Common myeloid progenitor, CD34-positive (primary cell): ENCODE measurements at regions not wholly inside any gene's neighbourhood (a gene's known extent, or its start where the extent isn't known, plus 50 kb on each side); places are given as distances from the start of the nearest gene placed in this dataset.

ENCODE experiments used
- CTCF ChIA-PET: fragments of 350-600 bp; sonication (Branson Sonifier 250); formaldehyde crosslinking; loops from one replicate; lab custom pipeline; 2021; ENCODE audit warnings: antibody characterized with exemption; lab: Charles Lee
- POLR2A ChIA-PET: fragments of 350-600 bp; sonication (Branson Sonifier 250); formaldehyde crosslinking; loops from one replicate; lab custom pipeline; 2021; ENCODE audit warnings: antibody characterized with exemption; lab: Charles Lee
- DNase-seq, 3 donors: peaks; one replicate each; pipeline versions ENCODE4 v3.0.0 to v3.0.0-alpha.2; 2013
- H3K27ac ChIP-seq, 2 experiments: 1 replicate in 1 of 2; 2 replicates in 1 of 2; pipeline ENCODE4 v1.7.0; 2013; ENCODE audit warnings: inconsistent platforms in 2 of 2, low read length in 2 of 2, mild to moderate bottlenecking in 2 of 2, low read depth in 1 of 2, moderate library complexity in 1 of 2; ENCODE audit not compliant: severe bottlenecking in 2 of 2, insufficient read depth in 1 of 2, poor library complexity in 1 of 2
- H3K27me3 ChIP-seq, 5 experiments: replicated peaks in 2 of 5; 1 replicate in 3 of 5; 2 replicates in 2 of 5; pipeline versions ENCODE4 v1.6.1 to v1.7.0; 2013; ENCODE audit warnings: low read length in 4 of 5, mild to moderate bottlenecking in 2 of 5, moderate library complexity in 2 of 5, inconsistent platforms in 1 of 5; ENCODE audit not compliant: insufficient read depth in 5 of 5, control insufficient read depth in 4 of 5
- H3K36me3 ChIP-seq, 4 experiments: 1 replicate in 2 of 4; 2 replicates in 2 of 4; pipeline versions ENCODE4 v1.6.1 to v1.7.0; 2013; ENCODE audit warnings: low read length in 3 of 4, control low read depth in 1 of 4, mild to moderate bottlenecking in 1 of 4; ENCODE audit not compliant: control insufficient read depth in 4 of 4, insufficient read depth in 4 of 4
- H3K4me1 ChIP-seq, 4 experiments: 1 replicate in 3 of 4; 2 replicates in 1 of 4; pipeline versions ENCODE4 v1.6.1 to v1.7.1; 2013; ENCODE audit warnings: low read length in 3 of 4, mild to moderate bottlenecking in 3 of 4, control low read depth in 1 of 4, inconsistent platforms in 1 of 4, moderate library complexity in 1 of 4; ENCODE audit not compliant: control insufficient read depth in 4 of 4, insufficient read depth in 4 of 4; ENCODE audit errors: control extremely low read depth in 1 of 4
- H3K4me3 ChIP-seq, 7 experiments: 1 replicate in 4 of 7; 2 replicates in 3 of 7; pipeline versions ENCODE4 v1.5.1 to v1.7.0; 2013; ENCODE audit warnings: mild to moderate bottlenecking in 7 of 7, low read length in 6 of 7, moderate library complexity in 6 of 7, inconsistent platforms in 2 of 7, low read depth in 2 of 7, control low read depth in 1 of 7; ENCODE audit not compliant: insufficient read depth in 4 of 7, control insufficient read depth in 1 of 7; ENCODE audit errors: extremely low read depth in 1 of 7
- H3K9me3 ChIP-seq, 5 experiments: 1 replicate in 4 of 5; 2 replicates in 1 of 5; pipeline versions ENCODE4 v1.6.1 to v1.7.1; 2013; ENCODE audit warnings: low read length in 4 of 5, mild to moderate bottlenecking in 2 of 5, inconsistent platforms in 1 of 5, low read depth in 1 of 5, moderate library complexity in 1 of 5; ENCODE audit not compliant: control insufficient read depth in 4 of 5, insufficient read depth in 2 of 5; ENCODE audit errors: control extremely low read depth in 1 of 5
- WGBS: methylation state at CpG from one replicate; pipeline ENCODE4 v1.1.5; 2013; ENCODE audit not compliant: insufficient coverage; 5-methylcytosine and 5-hydroxymethylcytosine counted together

DNA sequence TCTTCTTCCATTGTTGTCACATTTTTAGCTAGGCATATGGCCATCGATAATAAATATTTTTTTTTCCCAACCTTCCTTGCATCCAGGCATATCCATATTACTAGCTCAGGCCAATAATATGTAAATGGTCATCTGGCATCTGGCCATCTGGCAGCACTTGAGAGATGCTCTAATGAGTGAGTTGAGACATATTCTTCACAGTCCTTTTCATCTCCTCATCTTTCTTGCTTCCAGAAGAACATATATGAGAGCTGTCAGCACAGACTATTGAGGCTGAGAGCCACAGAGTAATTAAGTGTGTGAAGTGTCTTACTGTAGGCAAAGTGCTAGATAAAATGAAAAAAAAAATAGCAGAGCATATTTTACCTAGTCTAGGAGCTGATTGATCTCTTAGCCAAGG lies 628.4 kb upstream of the TMPRSS15 start:
- Histone ChIP-seq H3K4me3 (no peak overlapping the region), H3K27ac (no peak overlapping the region), H3K27me3 (peaks cover 0 to 1% (median 0%) of the 10 kb centered on the region in 5 experiments), H3K9me3 (no peaks in the 10 kb centered on the region), H3K36me3 (no peaks in the 10 kb centered on the region), H3K4me1 (no peaks in the 10 kb centered on the region)
- POLR2A ChIA-PET = no interaction called here
- DNase-seq = no peak
- WGBS = no CpG with 5 or more reads among the region's 1 CpG
- CTCF ChIA-PET = no interaction called here

- CTCF ChIA-PET = no interaction called here
Observed at GRCh38 chr21:19034041-19034440, 630.5 kb upstream of the TMPRSS15 start.

GRCh38 chr21:19034560-19034959 lies 631.0 kb upstream of the TMPRSS15 start:
- Histone ChIP-seq H3K27ac (no peak overlapping the region), H3K4me3 (no peak overlapping the region), H3K9me3 (no peaks in the 10 kb centered on the region), H3K27me3 (peaks cover 0 to 1% (median 0%) of the 10 kb centered on the region in 5 experiments), H3K36me3 (no peaks in the 10 kb centered on the region), H3K4me1 (no peaks in the 10 kb centered on the region)
- 100% methylated on average over 1 of the region's 2 CpGs for WGBS
- CTCF ChIA-PET = no interaction called here
- POLR2A ChIA-PET = no interaction called here
- no peak for DNase-seq

More at GRCh38 chr21:19034041-19034440, 630.5 kb upstream of the TMPRSS15 start:
- Histone ChIP-seq H3K27ac (no peak overlapping the region), H3K4me1 (no peaks in the 10 kb centered on the region), H3K36me3 (no peaks in the 10 kb centered on the region), H3K9me3 (no peaks in the 10 kb centered on the region), H3K4me3 (no peak overlapping the region), H3K27me3 (peaks cover 0 to 1% (median 0%) of the 10 kb centered on the region in 5 experiments)
- POLR2A ChIA-PET = no interaction called here
- whole genome bisulfite sequencing = no CpG with 5 or more reads among the region's 4 CpGs
- DNase-seq = no peak

DNA sequence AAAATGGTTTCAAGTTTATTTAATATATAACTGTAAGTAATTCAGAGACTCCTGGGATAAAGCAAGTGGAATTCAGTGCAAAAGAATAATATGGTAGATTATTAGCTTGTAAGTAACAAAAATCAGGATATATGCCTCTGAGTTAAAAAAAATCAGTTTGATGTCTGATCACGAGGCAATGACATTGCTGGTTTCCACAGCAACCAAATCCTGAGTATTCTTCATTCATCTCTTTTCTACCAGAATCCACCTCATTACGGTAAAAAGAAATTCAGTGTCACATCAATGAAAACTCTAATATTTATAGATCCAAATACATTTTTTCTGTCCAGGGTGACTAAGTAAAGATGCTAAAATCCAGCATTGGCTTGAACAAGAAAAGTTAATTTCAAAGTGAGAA lies 642.3 kb upstream of the TMPRSS15 start:
- WGBS = 25% methylated on average over 2 of the region's 2 CpGs

GRCh38 chr21:19048098-19048672 lies 644.6 kb upstream of the TMPRSS15 start:
- Histone ChIP-seq H3K36me3 (no peaks in the 10 kb centered on the region), H3K27me3 (no peaks in the 10 kb centered on the region), H3K4me1 (no peaks in the 10 kb centered on the region), H3K27ac (no peak overlapping the region), H3K9me3 (peaks cover 0 to 7% (median 0%) of the 10 kb centered on the region in 5 experiments), H3K4me3 (no peak overlapping the region)
- 81% methylated on average over 4 of the region's 4 CpGs for WGBS
- POLR2A ChIA-PET = no interaction called here
- CTCF ChIA-PET = interaction anchor here (1.0 kb wide), 1 partner anchor 9 kb away, joined by 3 read pairs; no protein-coding TSS in a partner anchor
- no peak for DNase-seq

More for the DNA sequence above, 642.3 kb upstream of the TMPRSS15 start:
- no peaks in the 10 kb centered on the region for H3K9me3 ChIP-seq
- ChIA-PET CTCF (no interaction called here), POLR2A (no interaction called here)
- DNase-seq = no peak
- H3K27me3 ChIP-seq = no peaks in the 10 kb centered on the region
- H3K36me3 ChIP-seq = no peaks in the 10 kb centered on the region
- H3K4me3 ChIP-seq = no peak overlapping the region
- no peaks in the 10 kb centered on the region for H3K4me1 ChIP-seq
- H3K27ac ChIP-seq = no peak overlapping the region

DNA sequence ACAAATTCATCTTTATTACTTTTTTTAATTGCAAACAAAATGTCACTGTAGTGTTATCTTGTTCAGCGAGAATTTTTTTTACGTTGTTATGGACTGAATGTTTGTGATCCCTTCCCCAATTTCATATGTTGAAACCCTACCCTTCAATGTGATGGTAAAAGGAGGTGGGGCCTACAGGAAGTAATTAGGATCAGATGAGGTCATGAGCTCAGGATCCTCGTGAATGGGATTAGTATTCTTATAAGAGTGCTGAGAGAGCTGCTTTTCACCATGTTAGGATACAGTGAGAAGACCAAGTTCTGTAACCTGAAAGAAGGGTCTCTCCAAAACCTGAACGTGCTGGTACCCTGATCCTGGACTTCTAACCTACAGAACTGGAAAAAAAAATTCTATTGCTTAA lies 646.0 kb upstream of the TMPRSS15 start:
- Histone ChIP-seq H3K27me3 (no peaks in the 10 kb centered on the region), H3K9me3 (peaks cover 0 to 7% (median 0%) of the 10 kb centered on the region in 5 experiments), H3K36me3 (no peaks in the 10 kb centered on the region), H3K4me1 (no peaks in the 10 kb centered on the region), H3K4me3 (no peak overlapping the region), H3K27ac (no peak overlapping the region)
- ChIA-PET POLR2A (no interaction called here), CTCF (interaction anchor here (0.9 kb wide), 1 partner anchor 24 kb away, joined by 3 read pairs; no protein-coding TSS in a partner anchor)
- 89% methylated on average over 1 of the region's 4 CpGs for WGBS
- DNase-seq = no peak

DNA sequence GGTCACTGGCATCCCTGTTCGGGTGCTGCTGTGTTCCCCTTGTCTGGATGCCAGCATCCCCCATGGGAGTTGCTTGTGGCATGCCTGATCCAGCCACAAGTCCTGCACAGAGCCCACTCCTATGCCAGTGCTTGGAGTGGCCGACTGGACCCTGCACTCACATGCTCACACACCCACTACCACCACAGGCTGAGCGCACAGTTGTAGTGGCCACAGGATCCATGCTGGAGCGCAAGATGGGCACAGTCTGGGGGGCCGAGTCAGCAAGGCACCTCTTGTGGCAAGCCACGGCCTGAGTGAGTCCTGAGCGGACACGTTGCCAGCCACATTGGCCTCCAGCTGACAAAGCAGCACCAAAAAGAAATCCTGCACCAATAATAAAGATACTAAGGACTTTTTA lies 661.6 kb upstream of the TMPRSS15 start:
- no peak for DNase-seq
- Histone ChIP-seq H3K9me3 (peaks cover 0 to 10% (median 8%) of the 10 kb centered on the region in 5 experiments), H3K4me3 (no peak overlapping the region), H3K27me3 (no peaks in the 10 kb centered on the region), H3K4me1 (no peaks in the 10 kb centered on the region), H3K36me3 (no peaks in the 10 kb centered on the region), H3K27ac (no peak overlapping the region)
- ChIA-PET POLR2A (no interaction called here), CTCF (no interaction called here)
- 100% methylated on average over 1 of the region's 8 CpGs for WGBS
